NCI-H460 (cell line): ENCODE measurements at regions not wholly inside any gene's neighbourhood (a gene's known extent, or its start where the extent isn't known, plus 50 kb on each side); places are given as distances from the start of the nearest gene placed in this dataset.
"Not testable (repeated sequence)": the region's sequence is repeated elsewhere in the genome, so short reads cannot be mapped to it uniquely, and the experiment has no call there.

ENCODE experiments used
- DNase-seq: peaks from one replicate; pipeline ENCODE4 v3.0.0-alpha.2; 2016; ENCODE audit warnings: low read depth; ENCODE audit errors: extremely low read depth

DNA sequence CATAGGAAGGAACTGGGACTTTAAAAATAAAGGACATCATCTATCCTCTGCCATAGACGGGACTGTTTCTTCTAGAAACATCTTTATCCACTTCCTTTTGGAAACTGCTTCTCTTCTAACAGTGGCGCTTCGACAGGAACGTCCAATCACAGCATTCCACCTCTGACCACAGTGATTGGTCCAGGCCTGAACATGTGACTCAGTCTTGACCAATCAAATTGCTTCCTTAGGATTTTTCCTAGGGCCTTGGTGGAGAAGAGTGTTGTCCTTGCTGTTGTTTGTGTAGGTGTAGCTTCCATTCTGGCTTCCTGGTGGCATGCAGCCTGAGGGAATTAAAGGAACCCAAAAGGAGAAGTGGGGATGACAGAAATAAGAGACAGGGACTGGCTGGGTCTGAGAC lies 182.4 kb upstream of the TBX3 start:
- no peak for DNase-seq

DNA sequence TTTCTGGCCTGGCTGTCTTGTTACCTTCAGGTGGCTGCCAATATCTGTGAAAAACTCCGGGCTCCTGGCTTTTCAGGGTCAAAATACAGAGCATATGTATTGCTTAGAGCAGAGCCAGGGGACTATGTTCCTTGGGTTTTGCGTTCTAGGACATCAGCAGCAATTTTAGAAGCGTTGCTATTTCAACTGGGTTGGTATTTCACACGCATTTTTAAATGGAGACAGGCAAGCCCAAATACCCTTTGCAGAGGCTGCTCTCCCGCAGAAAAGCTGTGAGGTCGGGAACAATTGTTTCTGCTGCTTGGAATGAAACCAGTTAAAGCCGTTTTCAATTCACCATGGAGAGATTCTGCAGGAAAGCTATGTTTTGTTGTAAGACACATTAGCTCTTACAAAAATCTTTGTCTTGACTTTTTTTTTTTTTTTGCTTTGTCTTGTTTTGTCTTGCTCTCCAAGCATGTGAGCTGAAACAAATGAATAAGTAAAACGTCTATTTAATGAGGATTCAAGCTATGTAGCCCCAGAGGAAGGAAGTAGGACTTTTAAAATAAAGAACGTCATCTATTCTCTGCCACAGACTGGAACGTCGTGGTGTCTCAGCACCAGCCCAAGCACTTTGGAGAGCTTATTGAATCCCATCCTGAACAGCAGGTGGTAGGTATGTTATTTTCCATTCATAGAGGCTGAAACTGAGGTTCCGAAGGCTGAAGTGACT lies 181.0 kb upstream of the TBX3 start:
- no peak for DNase-seq

DNA sequence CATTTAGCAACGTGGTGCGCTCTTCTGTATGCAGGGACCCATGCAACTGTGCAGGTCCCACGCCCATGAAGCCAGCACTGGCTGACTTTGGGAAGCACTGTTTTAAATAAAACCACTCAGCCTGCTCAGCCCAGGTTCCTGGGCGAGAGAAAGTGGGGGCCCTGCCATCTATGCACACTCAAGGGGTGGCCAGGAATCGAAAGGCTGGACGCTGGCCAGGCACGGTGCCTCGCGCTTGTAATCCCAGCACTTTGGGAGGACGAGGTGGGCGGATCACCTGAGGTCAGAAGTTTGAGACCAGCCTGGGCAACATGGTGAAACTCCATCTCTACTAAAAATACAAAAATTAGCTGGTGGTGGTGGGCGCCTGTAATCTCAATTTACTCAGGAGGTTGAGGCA lies 179.9 kb upstream of the TBX3 start:
- no peak for DNase-seq

DNA sequence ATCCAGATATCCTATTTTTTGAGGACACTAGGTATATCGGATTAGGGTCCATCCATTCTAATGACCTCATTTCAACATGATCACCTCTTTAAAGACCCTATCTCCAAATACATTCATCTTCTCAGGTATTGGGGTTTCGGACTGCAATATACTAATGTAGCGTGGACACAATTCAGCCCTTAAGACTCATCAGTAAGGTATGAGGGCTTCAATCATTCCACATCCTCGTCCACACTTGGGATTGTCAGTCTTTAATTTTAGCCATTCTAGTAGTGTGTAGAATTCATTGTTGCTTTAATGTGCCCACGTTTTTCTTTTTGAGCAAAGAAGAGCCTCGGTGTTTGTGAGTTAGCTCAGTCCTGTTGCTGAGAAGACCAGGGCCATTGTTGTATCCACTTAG lies 177.0 kb upstream of the TBX3 start:
- no peak for DNase-seq

DNA sequence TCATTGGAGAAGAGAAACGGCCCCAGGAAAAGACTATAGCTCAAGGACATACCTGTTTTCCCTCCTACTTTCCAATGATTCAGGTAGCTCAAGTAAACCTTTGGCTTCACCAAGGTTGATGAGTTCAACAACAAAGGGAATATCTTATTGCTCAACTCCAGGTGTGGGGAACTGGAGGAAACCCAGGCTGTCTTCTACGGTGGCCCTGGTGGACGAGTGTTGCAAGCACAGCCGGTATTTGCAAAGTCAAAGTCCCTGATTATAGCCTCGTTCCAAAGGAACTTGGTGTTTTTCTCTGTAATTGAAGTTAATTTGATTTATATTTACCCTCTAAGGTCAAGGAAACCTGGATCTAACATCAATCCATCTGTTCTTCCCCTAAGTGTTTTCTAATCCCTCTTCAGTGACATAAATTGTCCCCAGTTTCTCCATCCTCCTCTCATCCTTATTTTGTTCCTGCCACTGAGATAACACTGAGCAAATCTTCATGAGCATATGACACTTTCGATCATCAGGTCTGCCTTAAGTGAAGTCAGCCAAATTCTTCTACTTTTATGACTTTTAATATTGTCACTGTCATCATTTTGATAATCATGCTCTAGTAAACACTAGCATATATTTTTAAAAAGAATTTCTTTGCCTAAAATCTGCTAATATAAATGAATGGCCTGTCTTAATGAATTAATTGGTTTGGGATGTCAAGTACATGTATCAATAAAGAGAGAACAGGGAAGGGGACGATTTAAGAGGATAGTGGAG lies 174.6 kb upstream of the TBX3 start:
- DNase-seq, result no peak

DNA sequence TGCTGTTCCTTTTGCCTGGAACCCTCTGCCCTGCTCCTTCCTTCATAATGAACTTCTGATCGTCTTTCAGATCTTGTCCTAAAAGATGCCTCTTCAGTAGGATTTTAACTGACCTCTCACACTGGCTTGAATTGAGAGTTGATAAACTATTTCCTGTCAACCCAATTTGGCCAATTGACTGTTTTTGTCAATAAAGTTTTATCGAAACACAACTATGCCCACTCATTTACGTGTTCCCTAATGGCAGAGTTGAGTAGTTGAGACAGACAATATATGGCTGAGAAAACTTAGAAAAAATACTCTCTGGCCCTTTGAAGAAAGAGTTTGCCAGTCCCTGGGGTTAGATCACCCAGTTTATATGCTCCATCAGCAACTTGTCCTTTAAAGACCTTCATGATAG lies 171.7 kb upstream of the TBX3 start:
- DNase-seq, result no peak

DNA sequence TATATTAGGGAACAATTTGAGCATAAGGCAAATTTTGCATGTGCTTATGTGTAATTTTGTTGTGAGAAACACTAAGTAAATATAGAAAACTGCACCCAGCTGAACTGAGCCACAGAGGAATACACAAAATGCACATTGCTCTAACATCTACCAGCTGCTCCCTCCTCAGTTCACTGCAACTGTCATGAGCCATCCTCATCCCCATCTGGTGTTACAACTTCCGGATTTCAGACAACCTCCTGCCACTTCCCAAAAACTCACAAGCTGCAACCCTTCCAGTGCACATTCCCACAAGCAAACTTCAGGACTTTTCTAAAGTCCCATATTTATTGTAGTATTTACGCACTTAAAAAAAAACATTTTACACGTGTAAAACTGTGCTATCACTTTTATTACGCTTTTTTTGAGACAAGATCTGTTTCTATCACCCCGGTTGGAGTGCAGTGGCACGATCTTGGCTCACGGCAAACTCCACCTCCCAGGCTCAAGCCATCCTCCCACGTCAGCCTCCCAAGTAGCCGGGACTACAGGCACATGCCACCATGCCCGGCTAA lies 169.1 kb upstream of the TBX3 start:
- no peak for DNase-seq

DNA sequence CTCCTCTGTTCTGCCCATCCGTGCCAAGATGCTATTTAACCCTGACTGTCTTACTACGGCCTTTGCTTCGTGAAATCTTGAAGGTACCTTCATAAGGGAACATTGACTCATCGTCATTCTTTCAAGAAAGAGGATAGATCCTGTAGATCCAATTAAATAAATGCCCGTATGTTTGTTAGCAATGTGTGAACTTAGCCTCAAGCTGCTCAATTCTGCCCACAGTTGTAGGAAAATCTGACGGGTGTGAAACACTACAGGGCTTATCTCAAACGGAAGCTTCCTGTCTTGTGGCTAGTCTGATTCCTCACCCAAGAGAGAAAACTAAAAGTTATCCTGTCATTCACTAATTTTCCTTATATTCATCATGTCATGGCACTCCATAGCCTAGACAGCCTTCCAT lies 168.0 kb upstream of the TBX3 start:
- DNase-seq, result no peak

DNA sequence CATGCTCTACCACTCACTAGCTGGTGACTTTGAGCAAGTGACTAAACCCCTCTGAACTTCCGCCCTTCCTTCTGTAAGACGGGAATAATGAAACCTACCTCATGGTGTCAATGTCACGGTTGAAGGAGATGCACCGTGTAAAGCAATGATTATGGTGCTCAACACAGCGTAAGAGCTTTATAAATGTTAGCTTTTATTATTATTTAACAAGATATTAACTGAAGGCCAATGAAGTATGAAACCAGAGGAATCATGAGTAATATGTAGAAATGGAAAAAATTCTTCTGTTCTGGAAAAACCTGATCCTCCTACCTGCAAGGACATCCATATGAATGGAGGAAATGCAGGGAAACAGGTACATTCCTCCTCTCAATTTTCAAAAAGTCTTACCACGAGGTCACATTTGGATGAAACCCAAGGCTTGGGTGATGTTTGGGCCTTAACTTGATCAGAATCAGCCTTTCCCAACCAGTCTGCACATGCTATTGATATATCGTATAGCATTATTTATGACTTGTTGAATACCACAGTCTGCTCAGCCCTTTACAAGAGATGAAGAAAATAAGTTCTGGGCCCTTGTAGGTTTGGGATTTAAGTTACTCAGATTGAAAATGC lies 166.8 kb upstream of the TBX3 start:
- no peak for DNase-seq

DNA sequence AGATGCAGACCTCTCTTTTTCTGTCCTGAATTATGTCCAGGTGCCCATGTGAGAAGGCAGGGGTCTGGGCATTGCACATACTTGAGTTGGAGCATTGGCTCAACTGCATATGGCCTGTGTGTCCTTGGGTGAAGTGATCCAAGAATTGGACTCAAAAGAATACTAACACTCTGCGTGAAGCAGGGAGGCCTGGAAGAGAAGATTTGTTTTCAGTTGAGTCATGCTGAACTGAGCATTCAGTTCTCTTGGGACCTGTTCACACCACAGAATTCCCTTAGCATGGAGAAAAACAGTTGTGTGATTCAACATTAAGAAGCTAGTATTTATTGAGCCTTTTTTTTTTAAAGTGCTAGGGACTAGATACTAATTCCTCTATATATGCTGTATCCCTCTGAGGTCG lies 164.7 kb upstream of the TBX3 start:
- no peak for DNase-seq

DNA sequence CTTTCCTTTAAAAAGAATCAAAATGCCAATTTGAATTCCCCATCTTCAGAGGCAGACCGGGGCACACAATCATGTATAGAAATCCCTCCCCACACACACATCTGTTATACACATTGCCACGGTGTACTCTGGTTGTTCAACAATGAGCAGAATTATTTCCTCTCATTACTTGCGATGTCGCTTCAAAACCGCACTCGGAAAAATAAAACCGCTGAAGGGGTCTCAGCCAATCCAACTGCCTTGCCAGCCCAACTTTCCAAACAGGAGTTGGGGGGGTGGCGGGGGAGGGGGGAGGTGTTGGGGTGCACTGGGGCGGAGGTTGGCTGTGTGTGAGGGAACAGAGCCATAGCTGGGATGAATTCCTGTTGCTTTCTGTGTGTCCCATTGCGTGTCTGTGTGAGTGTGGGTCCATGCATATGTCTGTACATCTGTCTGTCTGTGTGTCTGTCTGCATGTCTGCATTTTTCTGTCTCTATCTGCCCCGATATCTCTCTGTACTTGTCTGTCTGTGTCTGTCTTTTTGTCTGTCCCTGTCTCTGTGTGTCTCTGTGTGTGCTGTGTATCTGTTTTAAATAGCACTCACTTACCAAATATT lies 163.6 kb upstream of the TBX3 start:
- DNase-seq, result no peak

DNA sequence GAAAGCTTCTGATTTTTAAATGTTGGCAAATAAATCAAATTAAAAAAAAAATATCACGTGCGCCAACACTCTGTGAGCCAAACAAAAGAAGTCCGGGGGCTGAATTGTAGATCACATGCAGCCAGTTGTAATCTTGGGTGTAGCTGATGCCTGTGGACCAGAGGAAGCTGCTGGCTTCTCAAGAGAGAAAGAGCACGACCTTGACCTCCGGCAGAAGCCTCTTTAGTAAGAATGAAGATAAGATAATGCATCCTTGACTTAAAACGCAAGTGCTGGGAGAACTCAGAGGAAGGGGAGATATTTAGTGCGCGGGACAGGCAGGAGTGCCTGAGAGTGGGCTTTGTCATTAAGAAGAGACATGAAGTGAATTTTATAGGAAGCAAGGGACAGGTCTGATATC lies 162.8 kb upstream of the TBX3 start:
- no peak for DNase-seq

DNA sequence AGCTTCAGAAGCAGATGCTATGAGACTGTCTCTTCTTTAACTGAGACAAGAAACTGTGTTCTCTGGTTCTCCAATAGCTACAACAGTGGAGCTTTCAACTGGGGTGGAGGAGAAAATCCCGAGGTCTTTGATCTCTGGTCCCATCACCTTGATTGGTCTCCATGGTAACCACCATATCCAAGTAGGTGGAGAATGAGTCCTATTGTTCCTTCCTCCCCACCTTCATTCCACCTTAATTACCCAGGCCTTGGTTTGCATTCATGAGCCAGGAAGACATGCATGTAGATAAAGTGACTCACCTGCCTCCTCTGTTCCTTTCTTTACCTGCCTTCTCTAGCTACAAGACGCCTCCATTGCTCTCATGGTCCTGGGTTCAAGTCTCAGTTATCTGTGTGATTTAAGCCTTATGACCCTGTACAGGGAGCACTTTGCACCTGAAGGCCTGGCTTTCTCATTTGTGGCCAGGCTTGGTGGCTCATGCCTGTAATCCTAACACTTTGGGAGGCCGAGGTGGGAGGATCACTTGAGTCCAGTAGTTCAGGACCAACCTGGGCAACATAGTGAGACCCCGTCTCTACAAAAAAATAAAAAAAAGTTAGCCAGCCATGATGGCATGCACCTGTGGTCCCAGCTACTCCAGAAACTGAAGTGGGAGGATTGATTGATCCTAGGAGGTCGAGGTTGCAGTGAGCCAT lies 157.7 kb upstream of the TBX3 start:
- no peak for DNase-seq

DNA sequence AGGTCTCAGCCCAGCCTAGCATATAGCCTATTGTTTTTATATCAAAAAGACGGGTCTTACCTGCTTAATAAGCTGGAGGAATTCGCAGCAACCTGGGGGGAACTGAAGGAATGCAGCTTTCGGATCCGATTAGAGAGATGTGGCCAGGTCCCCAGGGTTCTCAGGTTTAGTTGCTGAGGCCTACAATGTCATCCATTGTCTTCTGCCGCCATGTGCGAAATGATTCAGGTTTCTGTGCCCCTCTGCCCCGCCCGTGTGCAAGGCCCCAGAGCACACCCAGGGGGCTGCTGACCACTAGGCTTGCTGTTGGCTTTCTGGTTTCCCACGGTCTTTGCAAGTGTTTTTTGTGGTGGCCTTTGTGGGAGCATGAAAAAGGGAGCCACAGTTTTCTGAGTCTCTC lies 154.5 kb upstream of the TBX3 start:
- DNase-seq, result no peak

DNA sequence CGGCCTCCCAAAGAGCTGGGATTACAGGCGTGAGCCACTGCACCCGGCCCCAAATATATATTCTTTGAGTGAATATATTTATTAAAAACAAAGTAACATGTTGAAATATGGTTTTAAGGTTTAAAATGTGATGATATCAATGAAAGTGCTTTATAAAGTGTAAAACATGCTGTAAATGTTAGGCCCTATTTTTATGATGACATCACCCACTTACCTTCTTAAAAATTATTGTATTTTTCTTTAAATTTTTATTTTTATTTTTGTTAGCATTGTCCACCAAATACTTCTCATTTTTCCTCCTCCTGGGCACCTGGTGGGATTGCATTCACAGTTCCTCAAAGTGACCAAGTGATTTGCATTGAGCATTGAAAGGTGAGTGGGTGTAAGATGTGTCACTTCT lies 152.6 kb upstream of the TBX3 start:
- no peak for DNase-seq

DNA sequence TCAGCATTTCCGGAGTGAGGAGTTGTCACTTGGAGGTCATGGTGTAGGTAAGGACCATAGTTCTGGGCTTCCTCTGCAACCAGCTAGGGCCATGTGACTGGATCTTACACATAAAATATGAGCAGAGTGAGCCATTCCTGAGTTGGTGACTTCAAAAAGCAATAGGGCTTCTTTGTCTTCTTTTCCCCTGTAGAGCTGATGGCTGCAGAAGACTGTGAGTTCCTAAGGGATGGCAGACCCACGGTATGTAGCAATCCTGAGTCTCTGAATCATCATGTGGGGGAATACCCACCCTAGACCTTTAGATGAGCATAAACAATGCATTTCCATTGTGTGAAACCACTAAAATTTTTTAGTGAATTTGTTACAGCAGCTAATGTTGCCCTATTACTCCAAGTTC lies 151.1 kb upstream of the TBX3 start:
- no peak for DNase-seq

DNA sequence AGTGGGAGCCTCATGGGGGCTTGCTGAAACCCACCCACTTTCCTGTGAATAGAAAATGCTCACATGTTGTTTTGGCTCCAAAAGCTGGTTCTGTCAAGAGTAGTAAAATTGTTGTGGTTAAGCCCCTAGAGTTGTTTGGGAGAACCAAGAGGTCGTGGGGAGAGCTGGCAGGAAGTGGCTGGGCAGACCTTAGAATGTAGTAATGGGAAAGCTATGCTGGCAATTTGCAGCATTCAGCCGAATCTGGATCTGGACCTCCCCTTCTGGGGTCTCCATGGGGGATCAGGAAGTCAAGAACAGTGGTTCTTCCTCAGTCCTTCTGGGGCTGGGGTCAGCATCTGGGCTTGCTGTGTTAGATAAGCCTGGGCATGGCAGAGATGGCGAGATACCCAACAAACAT lies 150.6 kb upstream of the TBX3 start:
- no peak for DNase-seq

DNA sequence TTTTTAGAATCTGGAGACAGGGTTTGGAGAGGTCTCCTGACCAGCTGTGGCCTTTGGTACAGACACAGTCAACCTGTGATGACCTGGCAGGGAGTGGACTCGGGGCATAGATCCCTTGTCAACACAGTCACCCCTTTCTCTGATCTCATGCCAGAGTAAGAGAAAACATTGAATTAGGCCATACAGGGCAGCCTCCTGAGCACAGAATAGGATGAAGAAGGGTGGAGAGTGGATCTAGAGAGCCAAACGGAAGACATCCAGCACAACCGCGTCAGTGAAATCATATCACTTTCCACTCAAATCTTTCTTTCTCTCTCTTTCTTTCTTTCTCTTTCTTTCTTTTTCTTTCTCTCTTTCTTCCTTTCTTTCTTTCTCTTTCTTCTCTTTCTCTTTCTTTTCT lies 145.9 kb upstream of the TBX3 start:
- DNase-seq, result no peak

DNA sequence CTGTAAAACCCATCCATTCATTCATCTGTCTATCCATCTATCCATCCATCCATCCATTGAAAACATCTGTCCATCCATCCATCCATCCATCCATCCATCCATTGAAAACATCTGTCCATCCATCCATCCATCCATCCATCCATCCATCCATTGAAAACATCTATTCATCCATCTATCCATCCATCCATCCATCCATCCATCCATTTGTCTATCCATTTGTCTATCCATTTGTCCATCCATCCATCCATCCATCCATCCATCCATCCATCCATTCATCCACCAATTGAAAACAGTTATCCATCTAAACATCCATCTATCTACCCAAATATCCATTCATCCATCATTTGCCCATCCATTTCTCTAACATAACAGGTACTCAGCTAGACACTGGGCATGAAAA lies 145.3 kb upstream of the TBX3 start:
- not testable (repeated sequence) for DNase-seq

DNA sequence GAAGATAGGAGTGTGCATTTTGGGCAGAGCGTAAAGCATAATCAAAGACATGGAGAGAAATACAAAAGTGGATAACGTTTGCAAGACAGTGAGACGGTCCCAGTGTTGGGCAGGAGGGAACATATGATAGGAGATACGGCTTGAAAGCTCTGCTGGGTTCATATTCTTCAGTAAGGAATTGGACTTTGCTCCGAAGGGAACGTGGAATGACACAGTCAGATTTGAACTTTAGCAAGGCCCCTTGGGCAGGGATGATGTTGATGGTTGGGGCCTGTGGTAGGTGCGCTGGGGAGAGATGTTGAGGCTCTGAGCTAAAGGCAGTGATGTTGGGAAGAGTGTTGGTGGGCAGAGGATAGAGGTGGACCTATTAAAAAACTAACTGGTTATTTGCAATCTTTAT lies 143.5 kb upstream of the TBX3 start:
- DNase-seq, result no peak

DNA sequence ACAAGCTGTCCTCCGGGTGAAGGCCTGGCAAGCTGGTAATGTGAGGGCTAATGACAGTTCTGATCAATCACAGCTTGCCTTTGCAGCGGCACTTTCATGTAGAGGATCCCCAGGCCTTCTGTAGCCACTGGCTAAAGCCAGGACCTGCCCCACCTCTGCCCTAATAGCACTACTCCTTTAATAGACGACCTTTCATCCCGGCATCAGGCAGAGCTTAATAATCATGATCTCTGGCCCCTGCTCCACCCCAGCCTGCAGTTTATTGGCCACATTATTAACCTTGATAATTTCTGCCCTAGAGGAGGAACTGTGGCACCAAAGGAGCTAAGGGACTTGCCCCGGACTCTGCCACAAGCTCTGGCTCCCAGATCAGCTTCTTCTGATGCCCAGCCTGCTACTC lies 142.3 kb upstream of the TBX3 start:
- DNase-seq, result no peak
